ENCODE measurements at regions not wholly inside any gene's neighbourhood (a gene's known extent, or its start where the extent isn't known, plus 50 kb on each side); places are given as distances from the start of the nearest gene placed in this dataset.
"Not testable (repeated sequence)": the region's sequence is repeated elsewhere in the genome, so short reads cannot be mapped to it uniquely, and the experiment has no call there.

GRCh38 chr10:130957423-130957822 lies 354.1 kb downstream of the TCERG1L start:
- no peak for DNase-seq (ENCODE audit: low read depth in 2 of 2, low spot score in 1 of 2)

- no peak for DNase-seq (ENCODE audit: low read depth in 2 of 2, low spot score in 1 of 2)
Measured at GRCh38 chr10:130958003-130958402, 353.5 kb downstream of the TCERG1L start.

GRCh38 chr10:130958981-130959751 lies 352.4 kb downstream of the TCERG1L start:
- DNase-seq (ENCODE audit: low read depth in 2 of 2, low spot score in 1 of 2) = no peak

GRCh38 chr10:130959752-130960195 lies 351.7 kb downstream of the TCERG1L start:
- DNase-seq (ENCODE audit: low read depth in 2 of 2, low spot score in 1 of 2) = no peak

- DNase-seq (ENCODE audit: low read depth in 2 of 2, low spot score in 1 of 2) = no peak
Measured at GRCh38 chr10:130960531-130960930, 351.0 kb downstream of the TCERG1L start.

- no peak for DNase-seq (ENCODE audit: low read depth in 2 of 2, low spot score in 1 of 2)
Measured at GRCh38 chr10:130961506-130962239, 349.8 kb downstream of the TCERG1L start.

- DNase-seq (ENCODE audit: low read depth in 2 of 2, low spot score in 1 of 2) = no peak
Measured at GRCh38 chr10:130962240-130963051, 349.1 kb downstream of the TCERG1L start.

- no peak for DNase-seq (ENCODE audit: low read depth in 2 of 2, low spot score in 1 of 2)
Measured at GRCh38 chr10:130963052-130963393, 348.5 kb downstream of the TCERG1L start.

GRCh38 chr10:130963786-130964522 lies 347.6 kb downstream of the TCERG1L start:
- no peak for DNase-seq (ENCODE audit: low read depth in 2 of 2, low spot score in 1 of 2)

GRCh38 chr10:130964771-130965170 lies 346.8 kb downstream of the TCERG1L start:
- DNase-seq (ENCODE audit: low read depth in 2 of 2, low spot score in 1 of 2) = no peak

GRCh38 chr10:130967161-130967560 lies 344.4 kb downstream of the TCERG1L start:
- no peak for DNase-seq (ENCODE audit: low read depth in 2 of 2, low spot score in 1 of 2)

GRCh38 chr10:130967784-130968183 lies 343.7 kb downstream of the TCERG1L start:
- DNase-seq (ENCODE audit: low read depth in 2 of 2, low spot score in 1 of 2) = no peak

- no peak for DNase-seq (ENCODE audit: low read depth in 2 of 2, low spot score in 1 of 2)
Measured at GRCh38 chr10:130968511-130968910, 343.0 kb downstream of the TCERG1L start.

GRCh38 chr10:130968964-130969363 lies 342.6 kb downstream of the TCERG1L start:
- DNase-seq (ENCODE audit: low read depth in 2 of 2, low spot score in 1 of 2) = no peak

- DNase-seq (ENCODE audit: low read depth in 2 of 2, low spot score in 1 of 2) = no peak
Measured at GRCh38 chr10:130969700-130970099, 341.8 kb downstream of the TCERG1L start.

GRCh38 chr10:130970341-130971122 lies 341.0 kb downstream of the TCERG1L start:
- DNase-seq (ENCODE audit: low read depth in 2 of 2, low spot score in 1 of 2) = no peak

GRCh38 chr10:130971123-130971435 lies 340.4 kb downstream of the TCERG1L start:
- no peak for DNase-seq (ENCODE audit: low read depth in 2 of 2, low spot score in 1 of 2)

GRCh38 chr10:130973127-130973839 lies 338.2 kb downstream of the TCERG1L start:
- no peak for DNase-seq (ENCODE audit: low read depth in 2 of 2, low spot score in 1 of 2)

GRCh38 chr10:130974166-130974565 lies 337.4 kb downstream of the TCERG1L start:
- DNase-seq (ENCODE audit: low read depth in 2 of 2, low spot score in 1 of 2) = no peak

GRCh38 chr10:130975351-130975750 lies 336.2 kb downstream of the TCERG1L start:
- DNase-seq (ENCODE audit: low read depth in 2 of 2, low spot score in 1 of 2) = not testable (repeated sequence)
